GM18861 (cell line): ENCODE measurements at regions not wholly inside any gene's neighbourhood (a gene's known extent, or its start where the extent isn't known, plus 50 kb on each side); places are given as distances from the start of the nearest gene placed in this dataset.
A peak's percentile ranks its signal among the peaks of the same experiment; 100 is the strongest.

ENCODE experiments used
- ATAC-seq: cut with Tn5 transposase; IDR thresholded peaks from one replicate; pipeline ENCODE4 v1.9.1; 2021; ENCODE audit not compliant: unreplicated experiment

DNA sequence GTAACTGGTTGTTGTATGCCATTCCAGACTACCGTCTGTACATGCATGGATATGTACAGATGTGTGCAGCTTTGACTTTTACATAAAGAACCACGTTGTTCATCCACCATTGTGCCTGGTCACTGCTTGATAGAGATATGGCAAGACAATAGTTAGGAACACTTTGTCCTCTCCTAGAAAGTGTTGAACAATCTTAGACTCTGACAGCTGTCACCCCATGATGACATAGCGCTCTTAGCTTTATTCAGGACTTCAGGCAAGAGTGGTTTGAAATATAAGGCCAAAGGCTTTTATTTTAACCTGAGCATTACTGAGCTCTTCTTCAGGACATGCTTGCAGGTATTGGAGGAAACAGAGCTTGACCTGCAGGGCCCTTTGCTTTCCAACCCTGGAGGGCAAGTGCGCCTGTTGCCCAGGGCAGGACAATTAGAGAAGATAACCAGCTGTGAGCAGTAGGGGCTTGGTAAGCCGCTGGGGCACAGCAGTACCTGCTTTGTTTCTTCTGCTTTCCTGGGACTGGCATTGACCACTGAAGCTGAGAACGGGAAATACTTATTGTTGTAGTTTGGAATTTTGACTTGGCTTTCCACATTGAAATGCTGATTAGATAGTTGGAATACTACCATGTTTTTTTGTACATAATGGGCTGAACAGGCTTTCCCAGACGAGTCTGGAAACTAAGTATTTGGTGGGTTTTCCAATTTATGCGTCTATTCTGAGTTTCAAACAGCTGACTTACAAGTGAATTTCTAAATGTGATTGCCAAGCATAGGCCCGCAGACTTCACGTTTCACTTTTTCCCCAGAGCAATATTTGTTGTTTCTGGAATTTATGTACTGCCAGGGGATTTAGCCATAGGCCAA, 51.1 kb downstream of the GARRE1 start:
- ATAC-seq = no peak

DNA sequence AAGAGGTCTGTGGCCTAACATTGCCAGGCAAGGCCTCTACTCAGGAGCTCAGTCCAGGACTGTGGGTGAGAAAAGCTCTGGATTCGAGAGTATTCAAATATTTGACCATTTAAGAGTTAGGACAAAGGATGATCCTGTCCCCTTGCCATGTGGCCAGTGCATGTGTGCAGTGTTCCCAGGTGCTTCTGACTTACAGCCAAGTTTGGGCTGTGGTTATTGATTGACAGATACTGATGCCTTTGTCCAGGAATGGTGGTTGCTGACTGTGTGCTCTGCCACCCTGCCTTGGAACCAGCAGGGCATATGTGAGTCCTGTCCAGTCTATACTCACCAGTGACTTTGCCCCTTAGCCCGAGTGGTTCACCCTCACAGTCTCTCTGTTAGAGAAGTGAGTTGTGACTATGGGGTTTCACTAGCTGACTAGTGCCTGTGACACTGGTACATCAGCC, 51.9 kb downstream of the GARRE1 start:
- ATAC-seq = no peak

GRCh38 chr19:34306824-34307223, 52.5 kb downstream of the GARRE1 start:
- ATAC-seq = no peak

DNA sequence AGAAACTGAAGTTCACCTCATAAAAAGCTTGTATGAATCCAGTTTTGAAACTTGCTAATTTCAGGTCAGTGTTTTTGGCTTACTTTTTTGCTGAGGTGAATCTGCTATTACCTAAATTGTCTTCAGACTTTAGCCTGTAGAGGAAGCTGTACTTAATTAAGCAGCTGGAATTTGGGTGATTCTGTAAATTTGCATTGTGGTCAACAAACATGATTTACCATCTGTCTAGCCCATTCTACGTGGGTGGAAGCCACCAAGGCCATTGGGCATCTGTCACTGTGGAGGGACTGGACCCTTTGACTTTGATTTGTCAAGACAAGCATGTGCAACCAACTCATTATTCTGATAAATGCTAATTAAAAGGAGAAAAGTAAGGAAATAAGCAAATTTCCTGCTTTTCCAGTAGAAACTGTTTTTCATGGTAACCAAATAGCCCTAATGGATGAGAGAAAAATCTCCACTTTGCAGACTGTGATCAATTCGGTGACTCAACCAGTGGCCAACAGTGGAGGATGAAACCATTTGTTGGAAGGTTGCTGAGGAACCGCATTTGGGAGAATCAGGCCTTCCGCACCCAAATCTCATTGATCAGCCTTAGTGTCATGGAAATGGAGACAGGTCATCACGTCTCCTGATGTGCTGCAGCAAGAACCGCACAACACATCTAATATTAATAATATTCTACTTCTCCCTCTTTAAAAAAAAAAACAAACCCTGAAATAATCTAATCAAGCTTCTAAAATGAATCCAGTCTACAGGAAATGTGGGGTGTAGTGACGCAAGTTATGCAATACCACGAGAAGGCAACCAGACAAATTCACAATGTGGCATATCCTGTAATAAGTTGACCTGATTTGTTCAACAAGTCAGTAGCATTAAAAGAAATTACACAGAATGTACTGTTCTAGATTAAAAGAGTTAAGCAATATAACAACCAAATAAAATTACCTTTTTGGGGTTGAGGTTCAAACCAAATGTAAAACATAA, 54.3 kb downstream of the GARRE1 start:
- no peak for ATAC-seq

GRCh38 chr19:34309368-34310138, 55.2 kb downstream of the GARRE1 start:
- no peak for ATAC-seq

- ATAC-seq = no peak
Observed at GRCh38 chr19:34310494-34310981, 54.5 kb upstream of the GPI start.

DNA sequence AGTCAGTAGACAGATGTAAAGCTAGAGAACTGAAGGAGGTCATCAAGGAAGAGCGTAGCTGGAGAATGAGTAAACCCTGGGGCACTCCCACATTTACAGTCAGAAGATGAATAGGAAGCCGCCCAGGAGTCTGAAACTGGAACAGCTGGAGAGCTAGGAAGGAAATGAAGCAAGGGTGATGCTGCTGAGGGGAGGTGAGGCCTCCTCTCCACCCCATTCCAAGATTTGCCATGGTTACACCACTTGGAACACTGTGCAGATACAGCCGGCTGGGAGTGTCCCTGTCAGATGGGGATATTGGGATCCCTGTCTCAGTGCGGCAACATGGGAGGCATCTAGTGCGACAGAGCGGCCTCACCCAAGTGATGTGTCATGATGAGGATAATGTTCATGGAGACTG, 51.8 kb upstream of the GPI start:
- no peak for ATAC-seq

- peak; percentile 88 for ATAC-seq
Observed at GRCh38 chr19:34314437-34315313, 50.3 kb upstream of the GPI start.
